Loucy (cell line): ENCODE measurements at regions not wholly inside any gene's neighbourhood (a gene's known extent, or its start where the extent isn't known, plus 50 kb on each side); places are given as distances from the start of the nearest gene placed in this dataset.

Source experiments
- CTCF ChIP-seq: fragments of 200-600 bp; sonication (generic); conservative IDR thresholded peaks from 2 replicates; pipeline ENCODE4 v1.5.1; 2014; ENCODE audit warnings: mild to moderate bottlenecking, antibody characterized with exemption, low read length
- EZH2phosphoT487 ChIP-seq: fragments of 200-600 bp; IDR thresholded peaks from 2 replicates; pipeline ENCODE4 v1.6.1; 2018; ENCODE audit warnings: antibody characterized with exemption, mild to moderate bottlenecking, moderate library complexity, borderline replicate concordance

GRCh38 chr6:91824331-91824730 lies 1237.5 kb upstream of the MAP3K7 start:
- TF ChIP-seq CTCF (no peak), EZH2phosphoT487 (no peak)
